K562 (cell line): ENCODE measurements at regions not wholly inside any gene's neighbourhood (a gene's known extent, or its start where the extent isn't known, plus 50 kb on each side); places are given as distances from the start of the nearest gene placed in this dataset.

Source experiments
- ATAC-seq: fragments of 200-7000 bp; cut with Tn5 transposase; 3 replicates; pipeline ENCODE4 v1.9.1; 2020; ENCODE audit warnings: moderate library complexity
- BruUV-seq: library from RNA; stranded (reverse); fragments of 400-500 nt; replicated peaks from 2 replicates; lab custom pipeline; 2021; lab: Mats Ljungman, UMichigan
- CTCF ChIA-PET: fragments of 300-600 bp; formaldehyde crosslinking; extraction: SDS; loops from one replicate; lab custom pipeline; 2021; ENCODE audit warnings: low intra/inter-chr PET ratio; lab: Yijun Ruan, JAX
- POLR2A ChIA-PET: fragments of 300-600, 350-650 bp; sonication (Branson Sonifier 250); formaldehyde crosslinking; extraction: SDS; loops from one replicate; lab custom pipeline; 2021; ENCODE audit warnings: antibody characterized with exemption, inconsistent platforms; lab: Yijun Ruan, JAX
- DNase-seq, 4 experiments: peaks; one replicate each; pipeline versions ENCODE4 v3.0.0 to v3.0.0-alpha.2; 2011 to 2018; ENCODE audit warnings: low spot score in 3 of 4, mixed read lengths in 3 of 4; ENCODE audit errors: extremely low read depth in 1 of 4
- FAIRE-seq: peaks from 2 replicates; lab custom pipeline; 2011; peaks lifted over from hg19 to GRCh38; lab: Jason Lieb, UNC
- H2AFZ ChIP-seq: 2 replicates; pipeline ENCODE4 v1.6.0; 2011; ENCODE audit warnings: low read depth, low read length, control low read depth, inconsistent platforms
- H3K27ac ChIP-seq: fragments of 200-600 bp; 3 replicates; pipeline ENCODE4 v1.8.0; 2011; ENCODE audit warnings: low read depth, mild to moderate bottlenecking, control low read depth, inconsistent platforms, low read length, moderate library complexity, mixed read lengths; ENCODE audit errors: extremely low read depth
- H3K27me3 ChIP-seq, 2 experiments: fragments of 300-600 bp in 1 of 2; 2 replicates in 1 of 2; 3 replicates in 1 of 2; pipeline versions ENCODE4 v1.6.0 to v1.8.0; 2011; ENCODE audit warnings: inconsistent platforms in 2 of 2, low read length in 2 of 2, mild to moderate bottlenecking in 1 of 2, mixed read lengths in 1 of 2, moderate library complexity in 1 of 2; ENCODE audit not compliant: control insufficient read depth in 2 of 2, insufficient read depth in 2 of 2
- H3K36me3 ChIP-seq: fragments of 300-600 bp; 3 replicates; pipeline ENCODE4 v1.8.0; 2011; ENCODE audit warnings: mild to moderate bottlenecking, low read length, inconsistent platforms; ENCODE audit not compliant: control insufficient read depth, insufficient read depth
- H3K4me1 ChIP-seq, 2 experiments: fragments of 200-600 bp in 1 of 2; replicated peaks in 1 of 2; 2 replicates in 1 of 2; 3 replicates in 1 of 2; pipeline versions ENCODE4 v1.5.1 to v1.8.0; 2011; ENCODE audit warnings: inconsistent platforms in 2 of 2, low read length in 2 of 2, mild to moderate bottlenecking in 1 of 2, mixed read lengths in 1 of 2, moderate library complexity in 1 of 2; ENCODE audit not compliant: control insufficient read depth in 2 of 2, insufficient read depth in 2 of 2
- H3K4me2 ChIP-seq: 2 replicates; pipeline ENCODE4 v1.6.1; 2011; ENCODE audit warnings: low read length, control low read depth, inconsistent platforms, mixed read lengths; ENCODE audit not compliant: insufficient read depth
- H3K4me3 ChIP-seq: fragments of 200-600 bp; sonication (generic), shearing (Covaris generic); 2 replicates; pipeline ENCODE4 v1.5.1; 2016; ENCODE audit warnings: control low read depth, inconsistent platforms
- H3K79me2 ChIP-seq: fragments of 200-600 bp; 3 replicates; pipeline ENCODE4 v1.8.0; 2011; ENCODE audit warnings: low read length, inconsistent platforms; ENCODE audit not compliant: control insufficient read depth, insufficient read depth
- H3K9ac ChIP-seq, 2 experiments: 2 replicates each; pipeline versions ENCODE4 v1.6.0 to v1.6.1; 2011; ENCODE audit warnings: low read depth in 2 of 2, low read length in 2 of 2, control low read depth in 1 of 2, inconsistent platforms in 1 of 2, mild to moderate bottlenecking in 1 of 2, mixed read lengths in 1 of 2; ENCODE audit not compliant: insufficient read depth in 1 of 2
- H3K9me1 ChIP-seq: one replicate; pipeline ENCODE4 v1.6.0; 2011; ENCODE audit warnings: inconsistent platforms, mild to moderate bottlenecking, low read length, moderate library complexity; ENCODE audit not compliant: control insufficient read depth, insufficient read depth
- H3K9me3 ChIP-seq: replicated peaks from 2 replicates; pipeline ENCODE4 v1.5.1; 2011; ENCODE audit warnings: low read depth, low read length, inconsistent platforms; ENCODE audit not compliant: control insufficient read depth, insufficient read depth
- H4K20me1 ChIP-seq: replicated peaks from 2 replicates; pipeline ENCODE4 v1.6.1; 2011; ENCODE audit warnings: low read length, inconsistent platforms, mixed read lengths; ENCODE audit not compliant: control insufficient read depth, insufficient read depth
- CBX2 ChIP-seq: fragments of 200-600 bp; sonication (generic); IDR thresholded peaks from one replicate; pipeline ENCODE4 v1.6.1; 2012; ENCODE audit warnings: mild to moderate bottlenecking, low read length, inconsistent platforms; ENCODE audit not compliant: insufficient read depth, poor library complexity, severe bottlenecking
- CHD2 ChIP-seq: IDR thresholded peaks from 2 replicates; pipeline ENCODE4 v1.6.1; 2011; ENCODE audit warnings: low read depth, low read length
- E4F1 ChIP-seq: fragments of 250-450 bp; sonication (Bioruptor Pico); IDR thresholded peaks from 2 replicates; pipeline ENCODE4 v1.5.0; 2021; ENCODE audit warnings: mild to moderate bottlenecking, borderline replicate concordance
- EZH2 ChIP-seq: IDR thresholded peaks from 2 replicates; pipeline ENCODE4 v1.6.1; 2012; ENCODE audit warnings: low read depth, mild to moderate bottlenecking, inconsistent platforms, low read length, borderline replicate concordance
- HINFP ChIP-seq: fragments of 450-650 bp; conservative IDR thresholded peaks from 2 replicates; pipeline ENCODE4 v1.6.1; 2016; ENCODE audit warnings: missing genetic modification characterization, low read depth, mild to moderate bottlenecking, control low read depth, missing compliant biosample characterization
- HNRNPL ChIP-seq: fragments of 200-400 bp; formaldehyde crosslinking; IDR thresholded peaks from 2 replicates; pipeline ENCODE4 v1.6.1; 2017; ENCODE audit warnings: low read depth, mild to moderate bottlenecking, low read length
- IRF1 ChIP-seq: sonication (generic); formaldehyde crosslinking; IDR thresholded peaks from 2 replicates; pipeline ENCODE4 v1.8.0; 2022; ENCODE audit warnings: missing genetic modification reagents, mild to moderate bottlenecking, borderline replicate concordance
- NFIX ChIP-seq: fragments of 250-450 bp; sonication (Bioruptor Pico); IDR thresholded peaks from 2 replicates; pipeline ENCODE4 v1.4.0; 2020; ENCODE audit warnings: low read depth, mild to moderate bottlenecking, moderate library complexity
- SIN3B ChIP-seq: fragments of 450-650 bp; IDR thresholded peaks from 2 replicates; pipeline ENCODE4 v1.6.1; 2017; ENCODE audit warnings: low read depth, mild to moderate bottlenecking, moderate library complexity
- SOX6 ChIP-seq: fragments of 450-650 bp; IDR thresholded peaks from 2 replicates; pipeline ENCODE4 v1.6.1; 2014; ENCODE audit warnings: mild to moderate bottlenecking
- SPI1 ChIP-seq: IDR thresholded peaks from 2 replicates; pipeline ENCODE4 v1.6.1; 2011; ENCODE audit warnings: low read depth, low read length, control low read depth, borderline replicate concordance
- ZNF197 ChIP-seq: fragments of 200-800 bp; sonication (Bioruptor generic); IDR thresholded peaks from 2 replicates; pipeline ENCODE4 v1.6.1; 2016; ENCODE audit warnings: low read depth, missing genetic modification characterization, missing compliant biosample characterization
- ZNF384 ChIP-seq: IDR thresholded peaks from 2 replicates; pipeline ENCODE4 v1.6.1; 2012; ENCODE audit warnings: low read depth, low read length, improper control_type of control experiment
- ZNF644 ChIP-seq: fragments of 200-800 bp; sonication (Bioruptor generic); IDR thresholded peaks from 2 replicates; pipeline ENCODE4 v1.6.1; 2016; ENCODE audit warnings: low read depth, missing genetic modification characterization, missing compliant biosample characterization
- ZNF77 ChIP-seq: fragments of 250-450 bp; sonication (Bioruptor Pico); IDR thresholded peaks from 2 replicates; pipeline ENCODE4 v1.5.0; 2020
- WGBS: fragments of 100-300 bp; shearing (Covaris generic); methylation state at CpG from one replicate; pipeline ENCODE4 v1.1.6; 2016; ENCODE audit warnings: low coverage, mixed read lengths; ENCODE audit not compliant: insufficient coverage; ENCODE audit errors: missing lambda C conversion rate; 5-methylcytosine and 5-hydroxymethylcytosine counted together
- in situ Hi-C: fragments of 300-500 bp; cut with MboI; formaldehyde crosslinking; loops from 4 replicates; pipeline ENCODE4 v1.15.0; 2018; ENCODE audit warnings: inconsistent platforms, mixed read lengths
- intact Hi-C: fragments of 100-400 bp; cut with micrococcal nuclease; formaldehyde crosslinking; loops from 2 replicates; pipeline ENCODE4 v1.14.2; 2022

- in situ Hi-C loops = no loop called here
- intact Hi-C loops = no loop called here
These were observed 807.9 kb upstream of the LRRN3 start for GRCh38 chr7:110283056-110283455.

More at GRCh38 chr7:110283056-110283455, 807.9 kb upstream of the LRRN3 start:
- ChIA-PET CTCF (interaction anchor here (0.6 to 0.7 kb wide), 2 partner anchors 43 to 799 kb away, joined by 3 to 4 read pairs; no protein-coding TSS in a partner anchor), POLR2A (no interaction called here)
- TF ChIP-seq IRF1 = no peak
- TF ChIP-seq ZNF644 = no peak
- no peak for TF ChIP-seq CBX2
- no peak for TF ChIP-seq HINFP (tag)
- TF ChIP-seq E4F1 (CRISPR knock-in tag) = no peak
- no peak for TF ChIP-seq SIN3B
- no peak for TF ChIP-seq ZNF197
- no peak for TF ChIP-seq ZNF77
- TF ChIP-seq SPI1 = no peak
- TF ChIP-seq NFIX (CRISPR knock-in tag) = no peak
- TF ChIP-seq SOX6 = no peak
- TF ChIP-seq CHD2 = no peak
- TF ChIP-seq EZH2 = no peak
- TF ChIP-seq HNRNPL = no peak
- no peak for TF ChIP-seq ZNF384
- no peaks in the 10 kb centered on the region for H3K27me3 ChIP-seq
- H3K27ac ChIP-seq = no peak overlapping the region
- H4K20me1 ChIP-seq = no peaks in the 10 kb centered on the region
- no peaks in the 10 kb centered on the region for H3K9me3 ChIP-seq
- DNase-seq (no peak), ATAC-seq (no peak), FAIRE-seq (no peak)
- WGBS = 0% methylated on average over 2 of the region's 2 CpGs
- H3K4me1 ChIP-seq = no peaks in the 10 kb centered on the region
- H3K36me3 ChIP-seq = no peaks in the 10 kb centered on the region
- H3K9me1 ChIP-seq = no peaks in the 10 kb centered on the region
- no TSS peak for BruUV-seq
- no peak overlapping the region for H3K4me3 ChIP-seq
- H3K9ac ChIP-seq = no peak overlapping the region
- H2AFZ ChIP-seq = no peak overlapping the region
- H3K79me2 ChIP-seq = no peaks in the 10 kb centered on the region
- no peak overlapping the region for H3K4me2 ChIP-seq
